ENCODE measurements at regions not wholly inside any gene's neighbourhood (a gene's known extent, or its start where the extent isn't known, plus 50 kb on each side); places are given as distances from the start of the nearest gene placed in this dataset.
A peak's percentile ranks its signal among the peaks of the same experiment; 100 is the strongest.

- no peak for DNase-seq
These were observed 635.2 kb upstream of the FRG1 start for GRCh38 chr4:189305500-189305899.

DNA sequence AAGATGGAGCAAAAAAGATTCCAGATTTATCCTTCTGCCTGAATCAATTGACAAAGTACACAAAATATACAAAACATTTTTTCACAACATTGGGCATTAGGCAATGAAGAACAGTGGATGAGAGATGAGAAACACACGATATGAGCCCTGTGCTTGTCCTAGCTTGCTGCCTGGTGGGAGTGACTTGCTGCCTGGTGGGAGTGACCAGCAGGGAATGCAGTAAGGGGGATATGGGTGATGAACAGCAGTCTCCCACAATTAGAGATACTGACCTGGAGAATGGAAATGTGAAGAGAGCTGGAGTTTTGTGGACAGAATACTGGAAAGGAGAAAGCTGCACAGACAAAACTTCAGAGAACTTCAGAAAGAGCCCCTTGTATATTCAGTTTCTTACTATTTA lies 629.4 kb upstream of the FRG1 start:
- no peak for DNase-seq

- DNase-seq, result no peak
These were observed 627.6 kb upstream of the FRG1 start for GRCh38 chr4:189313064-189313463.

DNA sequence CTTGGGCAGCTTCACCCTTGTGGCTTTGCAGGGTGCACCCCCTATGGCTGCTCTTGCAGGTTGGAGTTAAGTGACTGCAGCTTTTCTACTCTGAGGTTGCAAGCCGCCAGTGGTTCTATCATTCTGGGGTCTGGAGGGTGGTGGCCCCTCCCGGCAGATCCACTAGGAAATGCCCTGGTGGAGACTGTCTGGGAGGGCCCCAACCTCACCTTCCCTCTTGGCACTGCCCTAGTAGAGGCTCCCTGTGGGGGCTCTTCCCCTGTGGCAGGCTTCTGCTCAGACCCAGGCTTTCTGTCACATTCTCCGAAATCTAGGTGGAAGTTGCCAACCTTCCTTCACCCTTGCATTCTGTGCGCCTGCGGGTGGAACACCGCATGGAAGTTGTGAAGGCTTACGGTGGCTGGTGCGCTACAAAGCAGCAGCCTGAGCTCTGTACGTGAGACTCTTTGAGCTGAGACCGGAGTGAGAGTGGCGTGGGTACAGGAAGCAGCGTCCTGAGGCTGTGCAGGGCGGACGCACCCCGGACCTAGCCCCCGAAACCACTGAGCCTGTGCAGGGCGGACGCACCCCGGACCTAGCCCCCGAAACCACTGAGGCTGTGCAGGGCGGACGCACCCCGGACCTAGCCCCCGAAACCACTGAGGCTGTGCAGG lies 626.7 kb upstream of the FRG1 start:
- DNase-seq, result no peak

GRCh38 chr4:189322426-189322825 lies 618.2 kb upstream of the FRG1 start:
- DNase-seq, result no peak

DNA sequence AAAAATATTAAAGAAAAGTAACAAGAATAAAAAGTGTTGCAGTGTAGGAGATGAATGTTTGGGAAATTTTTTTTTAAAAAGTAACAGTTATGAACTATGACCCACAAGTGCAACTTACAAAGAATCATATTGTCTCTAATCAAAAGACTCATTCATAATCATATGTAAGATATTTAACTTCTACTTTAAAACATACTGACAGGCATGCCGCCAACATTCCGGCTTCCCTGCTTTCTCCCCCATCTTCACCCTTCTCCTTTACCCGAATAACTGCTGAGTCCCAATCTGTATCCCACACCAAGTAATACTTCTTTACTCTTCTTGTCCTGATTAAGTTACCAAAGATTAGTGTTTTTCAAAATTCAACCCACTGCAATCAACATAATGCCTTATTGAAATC lies 598.8 kb upstream of the FRG1 start:
- no peak for DNase-seq

DNA sequence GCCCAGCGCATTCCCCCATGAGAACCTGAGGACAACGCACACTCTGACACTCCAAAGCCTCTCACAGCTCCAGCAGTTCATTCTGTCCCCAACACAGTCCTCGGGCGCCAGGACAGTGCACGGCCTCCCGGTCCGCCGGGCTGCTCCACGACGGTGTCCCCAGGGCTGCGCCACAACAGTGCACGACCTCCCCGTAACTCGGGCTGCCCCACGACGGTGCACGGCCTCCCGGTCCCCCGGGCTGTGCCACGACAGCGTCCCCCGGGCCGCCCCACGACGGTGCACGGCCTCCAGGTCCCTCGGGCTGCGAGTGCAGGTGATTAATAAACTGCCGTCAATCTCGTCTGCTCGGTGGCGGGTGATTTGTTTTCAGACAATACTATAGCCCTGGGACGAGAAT lies 585.1 kb upstream of the FRG1 start:
- no peak for DNase-seq

DNA sequence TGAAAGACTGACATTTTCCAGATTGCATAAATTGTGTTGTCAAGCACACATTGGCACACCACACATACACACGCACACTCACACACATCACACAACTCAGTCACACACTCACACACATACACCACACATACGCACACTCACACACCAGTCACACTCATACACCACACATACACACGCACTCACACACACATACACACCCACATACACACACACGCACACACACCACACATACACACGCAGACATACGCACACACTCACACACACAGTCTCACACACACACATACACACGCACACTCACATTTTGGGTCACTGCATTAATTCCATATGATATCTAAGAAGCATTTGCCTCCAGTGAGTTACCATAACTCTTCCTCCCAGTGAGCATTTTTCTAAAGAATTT lies 578.3 kb upstream of the FRG1 start:
- no peak for DNase-seq

GRCh38 chr4:189364032-189364449 lies 576.6 kb upstream of the FRG1 start:
- no peak for DNase-seq

DNA sequence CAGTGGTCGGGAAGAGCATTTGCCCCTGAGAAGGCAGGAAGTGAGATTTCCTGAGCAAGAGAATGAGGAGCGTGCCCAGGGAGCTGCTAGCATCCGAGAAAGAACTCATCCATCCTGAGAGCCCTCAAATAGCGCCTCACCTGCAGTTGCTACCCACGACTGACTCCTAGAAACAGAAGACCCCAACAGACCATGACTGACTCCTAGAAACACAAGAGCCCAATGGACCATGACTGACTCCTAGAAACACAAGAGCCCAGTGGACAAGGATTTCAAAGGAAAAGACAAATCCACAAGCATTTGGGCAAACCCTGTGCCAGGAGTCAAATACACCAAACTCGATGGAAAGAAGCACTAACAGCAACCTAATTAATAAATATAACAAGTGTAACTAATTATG lies 575.2 kb upstream of the FRG1 start:
- DNase-seq, result no peak

DNA sequence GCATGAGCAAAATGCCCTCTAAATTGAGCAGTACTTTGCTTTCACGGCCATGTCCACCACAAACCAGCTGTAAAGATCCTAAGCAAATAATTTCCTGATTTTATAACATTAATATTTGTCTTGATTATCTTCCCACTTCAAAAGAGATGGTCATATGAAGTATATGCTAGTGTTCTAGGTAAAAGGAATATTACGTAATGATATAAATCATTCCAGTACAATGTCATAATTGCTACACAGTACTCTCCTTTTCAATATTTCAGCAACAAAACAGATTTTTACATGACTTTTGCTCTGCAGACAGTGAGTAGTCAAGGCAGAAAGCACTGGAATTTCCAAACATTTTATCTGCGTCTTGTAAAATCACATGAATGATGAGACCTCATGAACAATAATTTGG lies 572.8 kb upstream of the FRG1 start:
- no peak for DNase-seq

GRCh38 chr4:189374176-189374575 lies 566.5 kb upstream of the FRG1 start:
- no peak for DNase-seq

DNA sequence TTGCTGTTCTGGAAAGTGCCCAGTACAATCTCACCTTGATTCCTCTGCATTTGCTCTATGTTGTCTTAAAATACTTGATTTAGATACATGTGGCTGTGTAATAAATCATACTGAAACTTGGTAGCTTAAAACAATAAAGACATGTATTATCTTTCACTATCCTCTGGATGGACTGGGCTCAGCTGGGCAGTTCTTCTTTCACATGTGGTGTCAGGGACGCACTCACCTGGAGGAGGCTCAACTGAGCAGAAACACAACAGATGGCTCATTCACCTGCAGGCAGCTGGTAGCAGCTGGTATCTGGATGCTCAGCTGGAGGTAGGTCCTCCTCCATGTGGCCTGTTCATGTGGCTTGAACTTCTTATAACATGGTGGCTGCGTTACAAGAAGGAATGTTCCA lies 563.8 kb upstream of the FRG1 start:
- no peak for DNase-seq

GRCh38 chr4:189377569-189377968 lies 563.1 kb upstream of the FRG1 start:
- DNase-seq, result no peak

DNA sequence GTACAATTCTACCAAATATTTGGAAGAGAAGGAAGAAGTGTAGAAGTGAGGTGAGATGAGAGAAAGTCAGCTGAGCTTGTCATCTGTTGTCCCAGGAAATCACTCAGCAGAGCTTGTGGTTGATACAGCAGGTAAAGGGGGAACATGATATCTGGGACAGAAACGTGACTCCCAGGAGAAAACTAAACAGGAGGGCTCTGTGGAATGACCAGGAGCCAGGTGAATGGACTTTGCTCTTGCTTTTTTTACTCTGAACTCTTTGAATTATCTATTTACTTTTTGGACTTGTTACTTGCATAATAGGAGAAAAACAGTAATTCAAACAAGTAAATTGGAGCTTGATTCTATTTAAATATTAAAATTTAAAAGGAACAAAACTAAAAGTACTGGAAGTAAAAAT lies 555.6 kb upstream of the FRG1 start:
- no peak for DNase-seq

- DNase-seq, result no peak
These were observed 555.1 kb upstream of the FRG1 start for GRCh38 chr4:189385579-189385978.

GRCh38 chr4:189396435-189396834 lies 544.2 kb upstream of the FRG1 start:
- no peak for DNase-seq

- no peak for DNase-seq
These were observed 536.4 kb upstream of the FRG1 start for GRCh38 chr4:189404271-189404670.

- DNase-seq, result no peak
These were observed 531.5 kb upstream of the FRG1 start for GRCh38 chr4:189409158-189409557.

- no peak for DNase-seq
These were observed 526.7 kb upstream of the FRG1 start for GRCh38 chr4:189414021-189414420.

- no peak for DNase-seq
These were observed 520.1 kb upstream of the FRG1 start for GRCh38 chr4:189420572-189420971.

GRCh38 chr4:189436207-189436606 lies 504.5 kb upstream of the FRG1 start:
- DNase-seq, result peak; percentile 4

DNA sequence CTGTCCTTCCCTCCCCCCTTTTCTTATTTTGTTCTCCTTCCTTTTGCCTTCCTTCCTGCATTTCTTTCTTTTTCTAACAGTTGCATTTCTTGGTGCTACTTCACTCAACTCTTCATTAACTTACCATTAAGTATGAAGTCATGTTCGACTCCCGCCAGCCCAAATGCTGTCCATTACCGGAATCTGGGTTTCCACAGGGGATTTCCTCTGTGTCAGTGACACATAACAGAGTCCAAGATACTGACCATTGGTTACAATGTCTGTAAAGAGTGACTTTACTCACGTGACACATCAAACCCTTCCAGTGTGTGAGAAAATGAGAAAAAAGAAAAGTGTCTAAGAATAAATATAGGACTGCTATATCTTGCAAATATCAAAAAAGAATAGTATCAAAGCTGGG lies 500.0 kb upstream of the FRG1 start:
- peak; percentile 2 for DNase-seq

DNA sequence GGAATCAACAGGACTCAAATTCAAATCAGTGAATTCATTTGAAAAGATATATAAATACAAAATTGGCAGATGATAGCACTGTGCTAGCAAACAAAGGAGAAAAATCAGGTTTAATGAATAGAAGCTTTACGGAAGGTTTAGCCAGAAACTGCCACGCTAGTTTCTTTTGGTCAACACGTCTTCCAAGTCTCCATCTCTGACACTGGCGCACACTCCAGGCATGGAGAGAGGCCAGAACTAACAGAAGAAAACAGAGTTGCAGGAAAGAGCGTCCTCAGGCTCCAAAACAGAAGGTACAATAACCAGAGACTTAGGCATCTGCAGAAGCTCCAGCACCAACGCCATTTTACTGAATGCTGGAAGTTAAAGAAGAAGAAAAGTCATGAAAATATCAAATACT lies 497.3 kb upstream of the FRG1 start:
- DNase-seq, result no peak

GRCh38 chr4:189445613-189446012 lies 495.1 kb upstream of the FRG1 start:
- no peak for DNase-seq

DNA sequence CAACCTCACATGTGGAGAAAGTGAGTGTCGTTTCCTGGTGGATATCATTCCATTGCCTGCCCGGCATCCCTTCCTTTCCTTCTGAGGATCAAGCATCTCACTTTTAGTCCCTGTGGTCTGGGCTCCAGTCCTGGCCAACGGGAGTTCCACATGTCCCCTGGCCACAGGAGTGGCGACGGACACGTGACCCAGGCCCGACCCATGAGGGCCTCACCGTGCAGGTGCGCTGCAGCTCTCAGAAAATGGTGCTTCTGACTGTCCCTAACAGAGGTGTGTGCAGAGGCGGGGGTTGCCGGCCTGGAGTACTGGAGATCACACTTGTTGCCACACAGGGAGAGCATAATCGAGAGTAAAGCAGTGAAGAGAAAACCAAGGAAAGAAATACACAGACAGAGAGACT lies 476.9 kb upstream of the FRG1 start:
- no peak for DNase-seq
